ENCODE measurements at regions not wholly inside any gene's neighbourhood (a gene's known extent, or its start where the extent isn't known, plus 50 kb on each side); places are given as distances from the start of the nearest gene placed in this dataset.

GRCh38 chr9:13648676-13649075, 369.2 kb upstream of the MPDZ start:
- peaks cover 3% of the 10 kb centered on the region; the same call in 2 of the 3 replicates for H3K36me3 Mint-ChIP-seq (ENCODE audit: low read depth)
- H3K27ac Mint-ChIP-seq: no peak overlapping the region
- DNase-seq (ENCODE audit: low spot score): no peak

GRCh38 chr9:13648068-13648467, 368.6 kb upstream of the MPDZ start:
- H3K4me1 Mint-ChIP-seq: no peaks in the 10 kb centered on the region
- H3K36me3 Mint-ChIP-seq (ENCODE audit: low read depth): peaks cover 3% of the 10 kb centered on the region; the same call in 2 of the 3 replicates
- no peaks in the 10 kb centered on the region for H4K20me1 ChIP-seq (replicated peaks; ENCODE audit: insufficient read depth)
- no peaks in the 10 kb centered on the region for H3K79me2 ChIP-seq (replicated peaks; ENCODE audit: insufficient read depth)
- H2AFZ ChIP-seq: no peak overlapping the region
- H3K27me3 ChIP-seq (ENCODE audit: insufficient read depth): no peaks in the 10 kb centered on the region
- H3K4me2 ChIP-seq: no peak overlapping the region
- H3F3A ChIP-seq (replicated peaks; ENCODE audit: low read depth): no peaks in the 10 kb centered on the region
- no peaks in the 10 kb centered on the region for H3K36me3 ChIP-seq (ENCODE audit: insufficient read depth)
- H3K27ac ChIP-seq (ENCODE audit: low read depth): no peak overlapping the region
- peaks cover 5% of the 10 kb centered on the region for H3K27me3 Mint-ChIP-seq (ENCODE audit: insufficient read depth, low read depth, poor library complexity)
- H3K4me3 Mint-ChIP-seq: no peak overlapping the region
- H3K4me1 ChIP-seq (ENCODE audit: insufficient read depth): no peaks in the 10 kb centered on the region
- H3K27ac Mint-ChIP-seq: no peak overlapping the region
- no peaks in the 10 kb centered on the region for H3K9me2 ChIP-seq (ENCODE audit: insufficient read depth)
- ATAC-seq: no peak
- H3K4me3 ChIP-seq: no peak overlapping the region
- no peak for DNase-seq (ENCODE audit: low spot score)
- H3K9me3 Mint-ChIP-seq: peaks cover 8% of the 10 kb centered on the region; the same call in 1 of the 3 replicates
- TF ChIP-seq ZNF462 (CRISPR knock-in tag; IDR thresholded peaks at IDR 0.05) (no peak), ETS1 (IDR thresholded peaks at IDR 0.05) (no peak), REST (IDR thresholded peaks at IDR 0.05; ENCODE audit: unreplicated experiment) (no peak), EZH2phosphoT487 (IDR thresholded peaks at IDR 0.05; ENCODE audit: unreplicated experiment) (no peak), CREB1 (CRISPR knock-in tag; IDR thresholded peaks at IDR 0.05; ENCODE audit: low read depth) (no peak), POLR2AphosphoS5 (IDR thresholded peaks at IDR 0.05; ENCODE audit: low read depth) (no peak), EZH2 (IDR thresholded peaks at IDR 0.05; ENCODE audit: low read depth, unreplicated experiment) (no peak)

More at GRCh38 chr9:13648676-13649075, 369.2 kb upstream of the MPDZ start:
- Histone ChIP-seq H3K4me3 (no peak overlapping the region), H3K4me2 (no peak overlapping the region), H3K36me3 (ENCODE audit: insufficient read depth) (no peaks in the 10 kb centered on the region), H3K9me2 (ENCODE audit: insufficient read depth) (no peaks in the 10 kb centered on the region), H3K27ac (ENCODE audit: low read depth) (no peak overlapping the region), H3K4me1 (ENCODE audit: insufficient read depth) (no peaks in the 10 kb centered on the region), H4K20me1 (replicated peaks; ENCODE audit: insufficient read depth) (no peaks in the 10 kb centered on the region), H3K27me3 (ENCODE audit: insufficient read depth) (no peaks in the 10 kb centered on the region), H3F3A (replicated peaks; ENCODE audit: low read depth) (no peaks in the 10 kb centered on the region), H2AFZ (no peak overlapping the region), H3K79me2 (replicated peaks; ENCODE audit: insufficient read depth) (no peaks in the 10 kb centered on the region)
- Mint-ChIP-seq H3K9me3 (peaks cover 8% of the 10 kb centered on the region; the same call in 1 of the 3 replicates), H3K4me3 (no peak overlapping the region), H3K27me3 (ENCODE audit: insufficient read depth, low read depth, poor library complexity) (peaks cover 5% of the 10 kb centered on the region), H3K4me1 (no peaks in the 10 kb centered on the region)
- TF ChIP-seq POLR2AphosphoS5 (IDR thresholded peaks at IDR 0.05; ENCODE audit: low read depth) (no peak), ETS1 (IDR thresholded peaks at IDR 0.05) (no peak), NANOG (IDR thresholded peaks at IDR 0.05; ENCODE audit: borderline replicate concordance) (no peak), CREB1 (CRISPR knock-in tag; IDR thresholded peaks at IDR 0.05; ENCODE audit: low read depth) (no peak)
- no peak for ATAC-seq

Measured in GM23338 (cell line).